Peyer's patch (tissue), 4 donors: ENCODE measurements at regions not wholly inside any gene's neighbourhood (a gene's known extent, or its start where the extent isn't known, plus 50 kb on each side); places are given as distances from the start of the nearest gene placed in this dataset.
"Not testable (repeated sequence)": the region's sequence is repeated elsewhere in the genome, so short reads cannot be mapped to it uniquely, and the experiment has no call there.

Source experiments
- DNase-seq, 3 donors: peaks; one replicate each; pipeline ENCODE4 v3.0.0-alpha.2; 2017 to 2019
- H3K27ac ChIP-seq, 4 donors: fragments of 200-600 bp; sonication (generic); one replicate each; pipeline ENCODE4 v1.5.1; 2016 to 2019
- H3K27me3 ChIP-seq, 2 donors: fragments of 200-600 bp; sonication (generic); one replicate each; pipeline ENCODE4 v1.5.1; 2019
- H3K36me3 ChIP-seq, 3 donors: fragments of 200-600 bp; sonication (generic); one replicate each; pipeline ENCODE4 v1.5.1; 2016 to 2019
- H3K4me1 ChIP-seq, 4 donors: fragments of 200-600 bp; sonication (generic); one replicate each; pipeline ENCODE4 v1.5.1; 2016 to 2019
- H3K4me3 ChIP-seq, 4 donors: fragments of 200-600 bp; sonication (generic); 1 replicate in 3 of 4; 2 replicates in 1 of 4; pipeline ENCODE4 v1.5.1; 2016 to 2019; ENCODE audit warnings: mild to moderate bottlenecking in 1 of 4
- H3K9me3 ChIP-seq, 4 donors: fragments of 200-600 bp; sonication (generic); one replicate each; pipeline ENCODE4 v1.5.1; 2016 to 2019; ENCODE audit warnings: mild to moderate bottlenecking in 1 of 4
- POLR2A ChIP-seq, 2 donors: fragments of 450-650 bp; IDR thresholded peaks; one replicate each; pipeline ENCODE4 v1.5.1; 2017; ENCODE audit warnings: antibody characterized with exemption in 2 of 2, mild to moderate bottlenecking in 2 of 2, moderate library complexity in 2 of 2
- TF ChIP-seq, protein P1 (sequence below), 6 experiments: fragments of 450-650 bp in 4 of 6; fragments of 200-600 bp in 2 of 6; sonication (generic) in 1 of 6; IDR thresholded peaks; one replicate each; pipeline ENCODE4 v1.5.1; 2017 to 2019; ENCODE audit warnings: antibody characterized with exemption in 6 of 6, mild to moderate bottlenecking in 3 of 6, moderate library complexity in 1 of 6

DNA sequence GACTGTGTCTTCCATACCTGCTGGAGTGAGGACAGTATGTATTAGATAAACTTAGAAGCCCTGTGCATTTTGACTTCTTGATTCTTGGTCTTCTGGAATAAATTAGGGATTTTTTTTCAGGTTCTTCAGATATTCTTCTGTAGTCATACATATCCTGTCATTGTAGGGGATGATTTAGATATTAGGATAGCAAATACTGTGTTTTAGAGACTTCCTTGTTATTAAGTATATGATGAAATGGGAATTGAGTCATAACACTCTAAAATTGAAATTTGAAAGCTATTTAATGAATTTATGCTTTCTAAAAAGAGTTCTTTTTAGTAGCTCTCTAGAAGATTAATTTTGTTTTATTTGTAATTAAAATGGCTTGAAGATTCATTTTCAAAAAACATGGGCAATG, 371.5 kb upstream of the RGS6 start:
- Histone ChIP-seq H3K9me3 (no peaks in the 10 kb centered on the region), H3K36me3 (no peaks in the 10 kb centered on the region), H3K27me3 (no peaks in the 10 kb centered on the region), H3K4me3 (no peak overlapping the region), H3K27ac (no peak overlapping the region), H3K4me1 (peaks cover 0 to 8% (median 3%) of the 10 kb centered on the region in 4 donors)
- TF ChIP-seq, protein P1, sequence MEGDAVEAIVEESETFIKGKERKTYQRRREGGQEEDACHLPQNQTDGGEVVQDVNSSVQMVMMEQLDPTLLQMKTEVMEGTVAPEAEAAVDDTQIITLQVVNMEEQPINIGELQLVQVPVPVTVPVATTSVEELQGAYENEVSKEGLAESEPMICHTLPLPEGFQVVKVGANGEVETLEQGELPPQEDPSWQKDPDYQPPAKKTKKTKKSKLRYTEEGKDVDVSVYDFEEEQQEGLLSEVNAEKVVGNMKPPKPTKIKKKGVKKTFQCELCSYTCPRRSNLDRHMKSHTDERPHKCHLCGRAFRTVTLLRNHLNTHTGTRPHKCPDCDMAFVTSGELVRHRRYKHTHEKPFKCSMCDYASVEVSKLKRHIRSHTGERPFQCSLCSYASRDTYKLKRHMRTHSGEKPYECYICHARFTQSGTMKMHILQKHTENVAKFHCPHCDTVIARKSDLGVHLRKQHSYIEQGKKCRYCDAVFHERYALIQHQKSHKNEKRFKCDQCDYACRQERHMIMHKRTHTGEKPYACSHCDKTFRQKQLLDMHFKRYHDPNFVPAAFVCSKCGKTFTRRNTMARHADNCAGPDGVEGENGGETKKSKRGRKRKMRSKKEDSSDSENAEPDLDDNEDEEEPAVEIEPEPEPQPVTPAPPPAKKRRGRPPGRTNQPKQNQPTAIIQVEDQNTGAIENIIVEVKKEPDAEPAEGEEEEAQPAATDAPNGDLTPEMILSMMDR (IDR thresholded peaks at IDR 0.05), result no peak
- TF ChIP-seq POLR2A (IDR thresholded peaks at IDR 0.05), result no peak
- no peak for DNase-seq

GRCh38 chr14:71563492-71564153, 368.6 kb upstream of the RGS6 start:
- DNase-seq, result no peak
- TF ChIP-seq POLR2A (IDR thresholded peaks at IDR 0.05), result no peak
- TF ChIP-seq, protein P1 (IDR thresholded peaks at IDR 0.05), result no peak
- H3K4me1 ChIP-seq, result no peaks in the 10 kb centered on the region
- no peaks in the 10 kb centered on the region for H3K9me3 ChIP-seq
- no peak overlapping the region for H3K27ac ChIP-seq
- H3K27me3 ChIP-seq, result no peaks in the 10 kb centered on the region
- no peaks in the 10 kb centered on the region for H3K36me3 ChIP-seq
- no peak overlapping the region for H3K4me3 ChIP-seq

GRCh38 chr14:71566276-71566675, 366.0 kb upstream of the RGS6 start:
- H3K27ac ChIP-seq, result no peak overlapping the region
- H3K27me3 ChIP-seq, result no peaks in the 10 kb centered on the region
- no peak for DNase-seq
- TF ChIP-seq, protein P1 (IDR thresholded peaks at IDR 0.05), result no peak
- TF ChIP-seq POLR2A (IDR thresholded peaks at IDR 0.05), result no peak
- no peaks in the 10 kb centered on the region for H3K36me3 ChIP-seq
- H3K9me3 ChIP-seq, result no peaks in the 10 kb centered on the region
- H3K4me1 ChIP-seq, result no peaks in the 10 kb centered on the region
- no peak overlapping the region for H3K4me3 ChIP-seq

GRCh38 chr14:71567499-71568133, 364.6 kb upstream of the RGS6 start:
- not testable (repeated sequence) for DNase-seq

DNA sequence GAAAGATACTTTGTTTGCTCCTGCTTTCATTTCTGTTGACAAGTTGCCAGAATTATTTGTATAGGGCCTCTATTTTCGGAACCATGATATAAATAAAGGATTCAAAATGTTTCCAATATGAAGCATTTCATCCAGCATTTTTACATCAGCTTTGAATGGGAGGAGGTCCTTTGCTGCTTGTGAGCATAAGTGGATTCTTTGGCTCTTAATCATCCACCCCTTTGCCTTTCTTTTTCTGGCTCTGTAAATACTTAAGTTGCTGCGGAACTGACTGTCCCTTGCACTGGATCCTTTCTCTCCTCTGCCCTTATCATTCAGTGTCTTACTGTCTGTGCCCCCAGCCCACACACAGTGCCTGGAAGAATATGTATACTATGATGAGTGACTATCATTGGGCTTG, 357.3 kb upstream of the RGS6 start:
- H3K27ac ChIP-seq, result no peak overlapping the region
- DNase-seq, result no peak
- no peak for TF ChIP-seq POLR2A (IDR thresholded peaks at IDR 0.05)
- TF ChIP-seq, protein P1 (IDR thresholded peaks at IDR 0.05), result no peak

More at GRCh38 chr14:71567499-71568133, 364.6 kb upstream of the RGS6 start:
- H3K9me3 ChIP-seq, H3K36me3 ChIP-seq, H3K4me1 ChIP-seq, H3K27ac ChIP-seq, H3K4me3 ChIP-seq, H3K27me3 ChIP-seq: not testable (repeated sequence)

GRCh38 chr14:71576472-71576871, 355.8 kb upstream of the RGS6 start:
- no peak for DNase-seq
- Histone ChIP-seq H3K27ac (no peak overlapping the region), H3K9me3 (no peaks in the 10 kb centered on the region), H3K4me1 (no peaks in the 10 kb centered on the region), H3K27me3 (no peaks in the 10 kb centered on the region), H3K4me3 (no peak overlapping the region), H3K36me3 (no peaks in the 10 kb centered on the region)
- TF ChIP-seq, protein P1 (IDR thresholded peaks at IDR 0.05), result no peak
- TF ChIP-seq POLR2A (IDR thresholded peaks at IDR 0.05), result no peak

More for the DNA sequence above, 357.3 kb upstream of the RGS6 start:
- H3K4me1 ChIP-seq, result no peaks in the 10 kb centered on the region
- H3K9me3 ChIP-seq, result no peaks in the 10 kb centered on the region
- H3K36me3 ChIP-seq, result no peaks in the 10 kb centered on the region
- no peaks in the 10 kb centered on the region for H3K27me3 ChIP-seq
- H3K4me3 ChIP-seq, result no peak overlapping the region
